ENCODE measurements at regions not wholly inside any gene's neighbourhood (a gene's known extent, or its start where the extent isn't known, plus 50 kb on each side); places are given as distances from the start of the nearest gene placed in this dataset.

- TF ChIP-seq CTCF (IDR thresholded peaks at IDR 0.05) (no peak), POLR2A (IDR thresholded peaks at IDR 0.05) (no peak)
These were observed 117.7 kb upstream of the PODXL start for GRCh38 chr7:131674131-131674530.

Data from right lobe of liver (tissue), 4 donors.